ENCODE measurements at regions not wholly inside any gene's neighbourhood (a gene's known extent, or its start where the extent isn't known, plus 50 kb on each side); places are given as distances from the start of the nearest gene placed in this dataset.

- TF ChIP-seq, protein P1, sequence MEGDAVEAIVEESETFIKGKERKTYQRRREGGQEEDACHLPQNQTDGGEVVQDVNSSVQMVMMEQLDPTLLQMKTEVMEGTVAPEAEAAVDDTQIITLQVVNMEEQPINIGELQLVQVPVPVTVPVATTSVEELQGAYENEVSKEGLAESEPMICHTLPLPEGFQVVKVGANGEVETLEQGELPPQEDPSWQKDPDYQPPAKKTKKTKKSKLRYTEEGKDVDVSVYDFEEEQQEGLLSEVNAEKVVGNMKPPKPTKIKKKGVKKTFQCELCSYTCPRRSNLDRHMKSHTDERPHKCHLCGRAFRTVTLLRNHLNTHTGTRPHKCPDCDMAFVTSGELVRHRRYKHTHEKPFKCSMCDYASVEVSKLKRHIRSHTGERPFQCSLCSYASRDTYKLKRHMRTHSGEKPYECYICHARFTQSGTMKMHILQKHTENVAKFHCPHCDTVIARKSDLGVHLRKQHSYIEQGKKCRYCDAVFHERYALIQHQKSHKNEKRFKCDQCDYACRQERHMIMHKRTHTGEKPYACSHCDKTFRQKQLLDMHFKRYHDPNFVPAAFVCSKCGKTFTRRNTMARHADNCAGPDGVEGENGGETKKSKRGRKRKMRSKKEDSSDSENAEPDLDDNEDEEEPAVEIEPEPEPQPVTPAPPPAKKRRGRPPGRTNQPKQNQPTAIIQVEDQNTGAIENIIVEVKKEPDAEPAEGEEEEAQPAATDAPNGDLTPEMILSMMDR (IDR thresholded peaks at IDR 0.05), result no peak
- no peak for TF ChIP-seq POLR2A (IDR thresholded peaks at IDR 0.05)
Observed at GRCh38 chr1:4939266-4939665, 284.9 kb downstream of the AJAP1 start.

Data from body of pancreas (tissue), 4 donors.